Endothelial cell of umbilical vein (primary cell): ENCODE measurements at regions not wholly inside any gene's neighbourhood (a gene's known extent, or its start where the extent isn't known, plus 50 kb on each side); places are given as distances from the start of the nearest gene placed in this dataset.

Experiments
- BruUV-seq: library from RNA; stranded (reverse); fragments of 400-500 nt; replicated peaks from 2 replicates; lab custom pipeline; 2021; lab: Mats Ljungman, UMichigan
- CTCF ChIA-PET: fragments of 300-600, 350-600 bp; sonication (Branson Sonifier 250); formaldehyde crosslinking; loops from one replicate; lab custom pipeline; 2021; ENCODE audit warnings: antibody characterized with exemption, inconsistent platforms; lab: Charles Lee
- POLR2A ChIA-PET: fragments of 300-600, 350-600 bp; sonication (Branson Sonifier 250); formaldehyde crosslinking; loops from one replicate; lab custom pipeline; 2021; ENCODE audit warnings: antibody characterized with exemption, inconsistent platforms; lab: Charles Lee
- DNase-seq: peaks from one replicate; pipeline ENCODE4 v3.0.0-alpha.2; 2011; ENCODE audit warnings: low read depth, low spot score
- FAIRE-seq: peaks from 2 replicates; lab custom pipeline; 2011; peaks lifted over from hg19 to GRCh38; lab: Jason Lieb, UNC
- H2AFZ ChIP-seq: 2 replicates; pipeline ENCODE4 v1.6.0; 2012; ENCODE audit warnings: low read depth, low read length, control low read depth, inconsistent platforms
- H3K27ac ChIP-seq: 2 replicates; pipeline ENCODE4 v1.5.1; 2011; ENCODE audit warnings: low read depth, mild to moderate bottlenecking, control low read depth, low read length, moderate library complexity; ENCODE audit not compliant: insufficient read depth
- H3K27me3 ChIP-seq, 2 experiments: 2 replicates each; pipeline versions ENCODE4 v1.6.0 to v1.6.1; 2011; ENCODE audit warnings: low read length in 2 of 2, mixed read lengths in 1 of 2; ENCODE audit not compliant: control insufficient read depth in 2 of 2, insufficient read depth in 2 of 2
- H3K36me3 ChIP-seq, 2 experiments: 2 replicates in 1 of 2; 3 replicates in 1 of 2; pipeline ENCODE4 v1.5.1; 2011; ENCODE audit warnings: low read length in 2 of 2, mild to moderate bottlenecking in 1 of 2, moderate library complexity in 1 of 2; ENCODE audit not compliant: control insufficient read depth in 2 of 2, insufficient read depth in 2 of 2; ENCODE audit errors: extremely low read depth in 1 of 2
- H3K4me1 ChIP-seq: 3 replicates; pipeline ENCODE4 v1.5.1; 2011; ENCODE audit warnings: mild to moderate bottlenecking, low read length; ENCODE audit not compliant: control insufficient read depth, insufficient read depth; ENCODE audit errors: extremely low read depth
- H3K4me2 ChIP-seq: 2 replicates; pipeline ENCODE4 v1.6.1; 2011; ENCODE audit warnings: low read length, control low read depth, mixed read lengths; ENCODE audit not compliant: insufficient read depth
- H3K4me3 ChIP-seq, 3 experiments: fragments of 200-600 bp in 1 of 3; sonication (generic), shearing (Covaris generic) in 1 of 3; replicated peaks in 1 of 3; 2 replicates each; pipeline ENCODE4 v1.5.1; 2011 to 2016; ENCODE audit warnings: control low read depth in 3 of 3, low read length in 3 of 3, mild to moderate bottlenecking in 2 of 3, inconsistent platforms in 1 of 3, low read depth in 1 of 3, moderate library complexity in 1 of 3; ENCODE audit not compliant: insufficient read depth in 1 of 3
- H3K79me2 ChIP-seq: 2 replicates; pipeline ENCODE4 v1.6.0; 2012; ENCODE audit warnings: low read length, inconsistent platforms; ENCODE audit not compliant: control insufficient read depth, insufficient read depth
- H3K9ac ChIP-seq: replicated peaks from 2 replicates; pipeline ENCODE3; 2011; ENCODE audit warnings: low read length, control low read depth; ENCODE audit not compliant: insufficient read depth; ENCODE audit errors: extremely low read depth
- H3K9me1 ChIP-seq: replicated peaks from 3 replicates; pipeline ENCODE4 v1.6.0; 2011; ENCODE audit warnings: mild to moderate bottlenecking, low read length; ENCODE audit not compliant: control insufficient read depth, insufficient read depth; ENCODE audit errors: extremely low read depth
- H3K9me3 ChIP-seq: replicated peaks from 2 replicates; pipeline ENCODE4 v1.5.1; 2012; ENCODE audit warnings: low read length, inconsistent platforms; ENCODE audit not compliant: control insufficient read depth, insufficient read depth
- H4K20me1 ChIP-seq: replicated peaks from 2 replicates; pipeline ENCODE3; 2011; ENCODE audit warnings: mild to moderate bottlenecking, low read length; ENCODE audit not compliant: control insufficient read depth, insufficient read depth; ENCODE audit errors: extremely low read depth
- EZH2 ChIP-seq: IDR thresholded peaks from 2 replicates; pipeline ENCODE4 v1.6.1; 2012; ENCODE audit warnings: borderline replicate concordance, low read depth, mild to moderate bottlenecking, moderate library complexity, low read length, inconsistent platforms; ENCODE audit not compliant: severe bottlenecking
- FOS ChIP-seq: IDR thresholded peaks from 2 replicates; pipeline ENCODE4 v1.6.1; 2011; ENCODE audit warnings: mild to moderate bottlenecking, low read length, moderate library complexity, borderline replicate concordance; ENCODE audit not compliant: insufficient read depth
- GATA2 ChIP-seq: IDR thresholded peaks from 2 replicates; pipeline ENCODE4 v1.7.0; 2011; ENCODE audit warnings: low read depth, mild to moderate bottlenecking, moderate library complexity, mixed read lengths, low read length; ENCODE audit not compliant: insufficient read length, insufficient read depth
- JUN ChIP-seq: IDR thresholded peaks from 2 replicates; pipeline ENCODE4 v1.6.1; 2011; ENCODE audit warnings: borderline replicate concordance, low read depth; ENCODE audit not compliant: insufficient read length, insufficient read depth
- MYC ChIP-seq: IDR thresholded peaks from one replicate; pipeline ENCODE4 v1.6.1; 2011; ENCODE audit warnings: mild to moderate bottlenecking, low read depth, low read length
- POLR2A ChIP-seq: IDR thresholded peaks from 2 replicates; pipeline ENCODE4 v1.6.1; 2012; ENCODE audit warnings: low read depth, mild to moderate bottlenecking, control low read depth, low read length
- POLR2AphosphoS5 ChIP-seq: IDR thresholded peaks from 2 replicates; pipeline ENCODE4 v1.6.1; 2012; ENCODE audit warnings: low read depth, mild to moderate bottlenecking, control low read depth, low read length, moderate library complexity; ENCODE audit not compliant: insufficient read depth
- dilution Hi-C: fragments of 300-500 bp; cut with MboI; formaldehyde crosslinking; loops from one replicate; pipeline ENCODE4 v1.15.0; 2019; ENCODE audit warnings: low sequenced_read_pairs; ENCODE audit not compliant: extremely low pct_ligation_motif_present
- intact Hi-C: fragments of 100-400 bp; cut with micrococcal nuclease; formaldehyde crosslinking; loops from one replicate; pipeline ENCODE4 v1.10.0; 2022
- TF ChIP-seq, protein P1 (sequence below), 2 donors: IDR thresholded peaks; 1 replicate in 1 of 2; 2 replicates in 1 of 2; pipeline ENCODE4 v1.5.1; 2011; ENCODE audit warnings: low read length in 2 of 2, mild to moderate bottlenecking in 2 of 2, moderate library complexity in 2 of 2, control low read depth in 1 of 2, inconsistent platforms in 1 of 2, low read depth in 1 of 2; ENCODE audit not compliant: insufficient read depth in 1 of 2; ENCODE audit errors: extremely low read depth in 1 of 2
- TF ChIP-seq, protein P2 (sequence below): IDR thresholded peaks from 2 replicates; pipeline ENCODE4 v1.6.1; 2011; ENCODE audit not compliant: insufficient read depth, insufficient read length

DNA sequence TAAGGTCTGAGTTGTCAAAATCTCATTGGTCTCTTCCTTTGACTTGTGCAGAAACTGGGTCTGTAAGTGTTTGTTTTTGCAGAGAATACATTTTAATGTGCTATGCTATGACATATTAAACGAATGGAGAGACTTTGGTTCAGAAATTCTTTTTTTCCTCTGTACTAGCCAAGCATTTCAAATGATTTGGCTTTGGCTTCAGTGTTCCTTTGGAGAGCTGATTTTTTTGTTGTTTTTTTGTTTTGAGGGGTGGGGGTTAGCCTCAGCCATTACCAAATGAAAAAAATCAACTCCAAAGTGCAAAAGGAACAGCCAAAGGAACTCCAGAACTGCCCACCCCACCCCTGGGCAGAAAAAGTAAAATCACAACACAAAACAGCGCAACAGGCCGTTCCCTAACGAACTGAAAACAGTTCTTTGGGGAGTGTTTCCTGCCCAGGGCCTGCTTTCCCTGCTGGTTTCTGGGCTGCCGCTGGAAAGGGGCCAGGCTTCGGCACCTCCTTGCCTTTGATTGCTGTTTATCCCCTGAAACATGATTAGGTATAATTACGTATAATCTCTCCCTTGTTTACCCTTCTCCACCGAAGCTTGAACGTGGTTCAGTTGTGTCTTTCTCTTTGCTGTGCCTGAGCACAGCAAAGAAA, 57.6 kb upstream of the NEO1 start:
- TF ChIP-seq JUN = no peak
- TF ChIP-seq POLR2AphosphoS5 = no peak
- intact Hi-C loops (no loop called here), dilution Hi-C loops (no loop called here)
- BruUV-seq = no TSS peak
- Histone ChIP-seq H3K27ac (no peak overlapping the region), H3K4me3 (no peak overlapping the region), H2AFZ (no peak overlapping the region), H3K9me1 (no peaks in the 10 kb centered on the region), H3K9ac (no peak overlapping the region), H3K36me3 (no peaks in the 10 kb centered on the region), H3K9me3 (no peaks in the 10 kb centered on the region), H3K27me3 (peaks cover 4 to 5% of the 10 kb centered on the region in 2 experiments), H4K20me1 (no peaks in the 10 kb centered on the region), H3K79me2 (no peaks in the 10 kb centered on the region), H3K4me1 (no peaks in the 10 kb centered on the region), H3K4me2 (no peak overlapping the region)
- DNase-seq (no peak), FAIRE-seq (no peak)
- ChIA-PET CTCF (no interaction called here), POLR2A (no interaction called here)

DNA sequence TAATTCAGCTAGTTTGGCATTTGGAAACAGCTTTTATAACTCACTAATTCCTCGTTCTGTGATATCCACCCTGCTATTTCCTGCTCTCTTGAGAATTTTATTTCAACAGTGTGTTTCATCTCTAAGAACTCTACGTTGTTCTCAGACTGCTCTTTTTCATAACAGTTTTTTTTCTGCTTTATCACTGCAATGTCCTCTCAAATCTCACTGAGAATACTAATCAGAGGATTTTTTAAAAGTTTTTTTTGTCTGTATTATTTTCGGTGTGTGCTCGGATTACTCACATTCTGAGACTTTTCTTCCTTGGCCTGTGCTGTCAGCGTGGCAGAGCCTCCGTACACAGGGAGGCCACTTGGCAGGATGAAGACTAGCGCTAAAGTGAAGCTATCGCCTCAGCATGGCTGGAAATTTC, 59.4 kb upstream of the NEO1 start:
- no peak for FAIRE-seq
- no peak overlapping the region for H2AFZ ChIP-seq

More for the DNA sequence above, 59.4 kb upstream of the NEO1 start:
- no peak overlapping the region for H3K4me3 ChIP-seq
- H3K4me1 ChIP-seq = no peaks in the 10 kb centered on the region
- intact Hi-C loops = no loop called here
- POLR2A ChIA-PET = no interaction called here
- BruUV-seq = no TSS peak
- CTCF ChIA-PET = no interaction called here
- no peak for DNase-seq
- no peaks in the 10 kb centered on the region for H3K9me1 ChIP-seq
- H3K9ac ChIP-seq = no peak overlapping the region
- peaks cover 4 to 5% of the 10 kb centered on the region in 2 experiments for H3K27me3 ChIP-seq
- no peak overlapping the region for H3K4me2 ChIP-seq
- no peaks in the 10 kb centered on the region for H3K79me2 ChIP-seq
- no peaks in the 10 kb centered on the region for H3K36me3 ChIP-seq
- TF ChIP-seq GATA2 (no peak), FOS (no peak), MYC (no peak), JUN (no peak), POLR2A (no peak), POLR2AphosphoS5 (no peak), EZH2 (no peak)
- TF ChIP-seq, protein P1, sequence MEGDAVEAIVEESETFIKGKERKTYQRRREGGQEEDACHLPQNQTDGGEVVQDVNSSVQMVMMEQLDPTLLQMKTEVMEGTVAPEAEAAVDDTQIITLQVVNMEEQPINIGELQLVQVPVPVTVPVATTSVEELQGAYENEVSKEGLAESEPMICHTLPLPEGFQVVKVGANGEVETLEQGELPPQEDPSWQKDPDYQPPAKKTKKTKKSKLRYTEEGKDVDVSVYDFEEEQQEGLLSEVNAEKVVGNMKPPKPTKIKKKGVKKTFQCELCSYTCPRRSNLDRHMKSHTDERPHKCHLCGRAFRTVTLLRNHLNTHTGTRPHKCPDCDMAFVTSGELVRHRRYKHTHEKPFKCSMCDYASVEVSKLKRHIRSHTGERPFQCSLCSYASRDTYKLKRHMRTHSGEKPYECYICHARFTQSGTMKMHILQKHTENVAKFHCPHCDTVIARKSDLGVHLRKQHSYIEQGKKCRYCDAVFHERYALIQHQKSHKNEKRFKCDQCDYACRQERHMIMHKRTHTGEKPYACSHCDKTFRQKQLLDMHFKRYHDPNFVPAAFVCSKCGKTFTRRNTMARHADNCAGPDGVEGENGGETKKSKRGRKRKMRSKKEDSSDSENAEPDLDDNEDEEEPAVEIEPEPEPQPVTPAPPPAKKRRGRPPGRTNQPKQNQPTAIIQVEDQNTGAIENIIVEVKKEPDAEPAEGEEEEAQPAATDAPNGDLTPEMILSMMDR (IDR thresholded peaks at IDR 0.05; ENCODE audit: extremely low read depth in 1 of 2, insufficient read depth in 1 of 2, low read depth in 1 of 2, low read length in 2 of 2) = no peak
- TF ChIP-seq, protein P2, sequence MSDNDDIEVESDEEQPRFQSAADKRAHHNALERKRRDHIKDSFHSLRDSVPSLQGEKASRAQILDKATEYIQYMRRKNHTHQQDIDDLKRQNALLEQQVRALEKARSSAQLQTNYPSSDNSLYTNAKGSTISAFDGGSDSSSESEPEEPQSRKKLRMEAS = no peak
- no peak overlapping the region for H3K27ac ChIP-seq
- dilution Hi-C loops = no loop called here
- no peaks in the 10 kb centered on the region for H3K9me3 ChIP-seq
- no peaks in the 10 kb centered on the region for H4K20me1 ChIP-seq
